ENCODE measurements at regions not wholly inside any gene's neighbourhood (a gene's known extent, or its start where the extent isn't known, plus 50 kb on each side); places are given as distances from the start of the nearest gene placed in this dataset.

- TF ChIP-seq EZH2 (IDR thresholded peaks at IDR 0.05; ENCODE audit: low read depth, unreplicated experiment) (no peak), CTCF (conservative IDR thresholded peaks at IDR 0.05; ENCODE audit: low read depth in 2 of 2) (no peak), STAT1 (IDR thresholded peaks at IDR 0.05; ENCODE audit: unreplicated experiment) (no peak), POLR2AphosphoS5 (IDR thresholded peaks at IDR 0.05; ENCODE audit: low read depth) (no peak), CREB1 (CRISPR knock-in tag; IDR thresholded peaks at IDR 0.05; ENCODE audit: low read depth) (no peak), REST (IDR thresholded peaks at IDR 0.05; ENCODE audit: unreplicated experiment) (no peak), EZH2phosphoT487 (IDR thresholded peaks at IDR 0.05; ENCODE audit: unreplicated experiment) (no peak), ZNF462 (CRISPR knock-in tag; IDR thresholded peaks at IDR 0.05) (no peak), JUNB (IDR thresholded peaks at IDR 0.05; ENCODE audit: unreplicated experiment) (no peak), ZNF331 (CRISPR knock-in tag; IDR thresholded peaks at IDR 0.05; ENCODE audit: low read depth) (no peak), NANOG (IDR thresholded peaks at IDR 0.05; ENCODE audit: borderline replicate concordance) (no peak), ZNF114 (CRISPR knock-in tag; IDR thresholded peaks at IDR 0.05) (no peak), ETS1 (IDR thresholded peaks at IDR 0.05) (no peak)
Observed at GRCh38 chr11:32163557-32163956, 72.7 kb downstream of the RCN1 start.

Measured in GM23338 (cell line).